Tibial artery (tissue), 4 donors: ENCODE measurements at regions not wholly inside any gene's neighbourhood (a gene's known extent, or its start where the extent isn't known, plus 50 kb on each side); places are given as distances from the start of the nearest gene placed in this dataset.
"Not testable (repeated sequence)": the region's sequence is repeated elsewhere in the genome, so short reads cannot be mapped to it uniquely, and the experiment has no call there.

Experiments used
- DNase-seq, 2 donors: peaks; one replicate each; pipeline ENCODE4 v3.0.0-alpha.2; 2019
- H3K27ac ChIP-seq, 2 donors: fragments of 200-600 bp; sonication (generic) in 1 of 2; 1 replicate in 1 of 2; 2 replicates in 1 of 2; pipeline ENCODE4 v1.5.1; 2018 to 2019; ENCODE audit warnings: mild to moderate bottlenecking in 1 of 2
- H3K27me3 ChIP-seq, 2 donors: fragments of 200-600 bp; sonication (generic) in 1 of 2; one replicate each; pipeline versions ENCODE4 v1.5.1 to v1.6.0; 2016 to 2019
- H3K36me3 ChIP-seq, 3 donors: fragments of 200-600 bp; sonication (generic) in 2 of 3; one replicate each; pipeline ENCODE4 v1.5.1; 2016 to 2019; ENCODE audit warnings: mild to moderate bottlenecking in 2 of 3
- H3K4me1 ChIP-seq, 4 donors: fragments of 200-600 bp; sonication (generic) in 2 of 4; 1 replicate in 3 of 4; 2 replicates in 1 of 4; pipeline ENCODE4 v1.5.1; 2016 to 2019
- H3K4me3 ChIP-seq, 2 donors: fragments of 200-600 bp; sonication (generic) in 1 of 2; 1 replicate in 1 of 2; 2 replicates in 1 of 2; pipeline ENCODE4 v1.5.1; 2018 to 2019; ENCODE audit warnings: mild to moderate bottlenecking in 2 of 2
- H3K9me3 ChIP-seq, 3 donors: fragments of 200-600 bp; sonication (generic) in 1 of 3; one replicate each; pipeline ENCODE4 v1.5.1; 2016 to 2019
- CTCF ChIP-seq, 2 experiments: fragments of 200-600 bp in 1 of 2; fragments of 450-650 bp in 1 of 2; IDR thresholded peaks; one replicate each; pipeline ENCODE4 v1.5.1; 2017 to 2019; ENCODE audit warnings: antibody characterized with exemption in 2 of 2, mild to moderate bottlenecking in 1 of 2, moderate library complexity in 1 of 2
- intact Hi-C: fragments of 100-400 bp; cut with DNase I; formaldehyde crosslinking; loops from one replicate; pipeline ENCODE4 v1.15.0; 2023; ENCODE audit warnings: low total_unique reads

GRCh38 chr4:64643841-64644240 is 234.6 kb upstream of the TECRL start:
- intact Hi-C loops: no loop called here
- H3K27me3 ChIP-seq: no peaks in the 10 kb centered on the region
- H3K27ac ChIP-seq: no peak overlapping the region
- no peak for TF ChIP-seq CTCF (IDR thresholded peaks at IDR 0.05)
- H3K36me3 ChIP-seq: no peaks in the 10 kb centered on the region
- no peak for DNase-seq
- no peaks in the 10 kb centered on the region for H3K4me1 ChIP-seq
- no peak overlapping the region for H3K4me3 ChIP-seq
- H3K9me3 ChIP-seq: no peaks in the 10 kb centered on the region

- intact Hi-C loops: no loop called here
- TF ChIP-seq CTCF (IDR thresholded peaks at IDR 0.05): no peak
- Histone ChIP-seq H3K4me1 (no peaks in the 10 kb centered on the region), H3K27me3 (no peaks in the 10 kb centered on the region), H3K4me3 (no peak overlapping the region), H3K27ac (no peak overlapping the region), H3K36me3 (no peaks in the 10 kb centered on the region), H3K9me3 (no peaks in the 10 kb centered on the region)
- DNase-seq: no peak
Observed at GRCh38 chr4:64642936-64643335, 233.7 kb upstream of the TECRL start.

- H3K4me3 ChIP-seq, H3K9me3 ChIP-seq, H3K36me3 ChIP-seq, DNase-seq, H3K27ac ChIP-seq, H3K27me3 ChIP-seq, H3K4me1 ChIP-seq, intact Hi-C loops: not testable (repeated sequence)
Observed at GRCh38 chr4:64640402-64640801, 231.2 kb upstream of the TECRL start.

GRCh38 chr4:64625438-64625837 is 216.2 kb upstream of the TECRL start:
- Histone ChIP-seq H3K36me3 (no peaks in the 10 kb centered on the region), H3K9me3 (no peaks in the 10 kb centered on the region), H3K4me1 (no peaks in the 10 kb centered on the region), H3K27ac (no peak overlapping the region), H3K27me3 (no peaks in the 10 kb centered on the region), H3K4me3 (no peak overlapping the region)
- no peak for DNase-seq
- intact Hi-C loops: no loop called here
- no peak for TF ChIP-seq CTCF (IDR thresholded peaks at IDR 0.05)

- Histone ChIP-seq H3K36me3 (no peaks in the 10 kb centered on the region), H3K27ac (no peak overlapping the region), H3K4me3 (no peak overlapping the region), H3K9me3 (no peaks in the 10 kb centered on the region), H3K27me3 (no peaks in the 10 kb centered on the region), H3K4me1 (no peaks in the 10 kb centered on the region)
- TF ChIP-seq CTCF (IDR thresholded peaks at IDR 0.05): no peak
- DNase-seq: no peak
- intact Hi-C loops: no loop called here
Observed at GRCh38 chr4:64617800-64618199, 208.6 kb upstream of the TECRL start.

GRCh38 chr4:64614276-64614675 is 205.0 kb upstream of the TECRL start:
- Histone ChIP-seq H3K36me3 (no peaks in the 10 kb centered on the region), H3K4me3 (no peak overlapping the region), H3K27me3 (no peaks in the 10 kb centered on the region), H3K27ac (no peak overlapping the region), H3K9me3 (no peaks in the 10 kb centered on the region), H3K4me1 (no peaks in the 10 kb centered on the region)
- intact Hi-C loops: no loop called here
- no peak for TF ChIP-seq CTCF (IDR thresholded peaks at IDR 0.05)
- DNase-seq: no peak
